Mucosa of descending colon (tissue), 3 donors: ENCODE measurements at regions not wholly inside any gene's neighbourhood (a gene's known extent, or its start where the extent isn't known, plus 50 kb on each side); places are given as distances from the start of the nearest gene placed in this dataset.

ENCODE experiments used
- ATAC-seq: fragments of 200-7000 bp; cut with Tn5 transposase; one replicate; pipeline ENCODE4 v1.9.1; 2020; ENCODE audit warnings: mild to moderate bottlenecking, moderate library complexity
- DNase-seq, 3 donors: peaks; one replicate each; pipeline ENCODE4 v3.0.0-alpha.2; 2020
- H3K36me3 ChIP-seq: fragments of 200-600 bp; one replicate; pipeline ENCODE4 v1.8.0; 2021; ENCODE audit warnings: low read depth, mild to moderate bottlenecking
- H3K4me1 ChIP-seq: fragments of 200-600 bp; one replicate; pipeline ENCODE4 v1.8.0; 2021; ENCODE audit warnings: low read depth, mild to moderate bottlenecking
- H3K4me3 ChIP-seq: fragments of 200-600 bp; one replicate; pipeline ENCODE4 v1.8.0; 2021; ENCODE audit warnings: mild to moderate bottlenecking
- H3K9me3 ChIP-seq: fragments of 200-600 bp; one replicate; pipeline ENCODE4 v1.8.0; 2021; ENCODE audit warnings: mild to moderate bottlenecking
- CTCF ChIP-seq: fragments of 200-600 bp; IDR thresholded peaks from one replicate; pipeline ENCODE4 v1.8.0; 2022; ENCODE audit warnings: antibody characterized with exemption, mild to moderate bottlenecking
- intact Hi-C, 2 donors: fragments of 100-400 bp; cut with DNase I in 1 of 2; cut with micrococcal nuclease in 1 of 2; formaldehyde crosslinking; loops; one replicate each; pipeline versions ENCODE4 v1.11.0 to v1.11.1; 2022; cut with DNase I, micrococcal nuclease
- donor health status: DM: no; HTN: no; CAD: no; lungs with moderate emphysema.
- donor health status: DM: no; HTN: no; CAD: no.
- donor health status: DM: no; HTN: yes; CAD: no.

GRCh38 chr14:25988536-25988935, 609.3 kb downstream of the NOVA1 start:
- H3K9me3 ChIP-seq = peaks cover 8% of the 10 kb centered on the region
- no peaks in the 10 kb centered on the region for H3K4me1 ChIP-seq
- no peaks in the 10 kb centered on the region for H3K36me3 ChIP-seq
- ATAC-seq (peak; percentile 37), DNase-seq (peak in 1 of 3 donors; percentile 12)
- no peak for TF ChIP-seq CTCF
- no peak overlapping the region for H3K4me3 ChIP-seq
- intact Hi-C loops = no loop called here

- intact Hi-C loops = no loop called here
- no peaks in the 10 kb centered on the region for H3K4me1 ChIP-seq
- no peak for DNase-seq
Observed at GRCh38 chr14:25955772-25956171, 642.1 kb downstream of the NOVA1 start.

GRCh38 chr14:25953532-25954139, 644.2 kb downstream of the NOVA1 start:
- no peaks in the 10 kb centered on the region for H3K9me3 ChIP-seq
- no peak for TF ChIP-seq CTCF

More at GRCh38 chr14:25955772-25956171, 642.1 kb downstream of the NOVA1 start:
- Histone ChIP-seq H3K4me3 (no peak overlapping the region), H3K9me3 (no peaks in the 10 kb centered on the region), H3K36me3 (no peaks in the 10 kb centered on the region)
- no peak for ATAC-seq
- no peak for TF ChIP-seq CTCF

GRCh38 chr14:25945746-25946145, 652.1 kb downstream of the NOVA1 start:
- intact Hi-C loops = no loop called here
- ATAC-seq = no peak

More at GRCh38 chr14:25953532-25954139, 644.2 kb downstream of the NOVA1 start:
- no peaks in the 10 kb centered on the region for H3K4me1 ChIP-seq
- DNase-seq (peak in 2 of 3 donors; percentile 26 to 43), ATAC-seq (no peak)
- intact Hi-C loops = no loop called here
- H3K36me3 ChIP-seq = no peaks in the 10 kb centered on the region
- H3K4me3 ChIP-seq = no peak overlapping the region

GRCh38 chr14:25944020-25944419, 653.8 kb downstream of the NOVA1 start:
- intact Hi-C loops = no loop called here
- ATAC-seq (no peak), DNase-seq (no peak)
- Histone ChIP-seq H3K4me3 (no peak overlapping the region), H3K36me3 (no peaks in the 10 kb centered on the region), H3K4me1 (no peaks in the 10 kb centered on the region), H3K9me3 (no peaks in the 10 kb centered on the region)
- TF ChIP-seq CTCF = no peak

More at GRCh38 chr14:25945746-25946145, 652.1 kb downstream of the NOVA1 start:
- TF ChIP-seq CTCF = no peak
- H3K36me3 ChIP-seq = no peaks in the 10 kb centered on the region
- H3K4me1 ChIP-seq = no peaks in the 10 kb centered on the region
- DNase-seq = no peak
- H3K9me3 ChIP-seq = no peaks in the 10 kb centered on the region
- no peak overlapping the region for H3K4me3 ChIP-seq

- ATAC-seq (no peak), DNase-seq (no peak)
- no peak overlapping the region for H3K4me3 ChIP-seq
- TF ChIP-seq CTCF = no peak
- intact Hi-C loops = no loop called here
- no peaks in the 10 kb centered on the region for H3K36me3 ChIP-seq
- no peaks in the 10 kb centered on the region for H3K4me1 ChIP-seq
- H3K9me3 ChIP-seq = no peaks in the 10 kb centered on the region
Observed at GRCh38 chr14:25943329-25943728, 654.5 kb downstream of the NOVA1 start.
